ENCODE measurements at regions not wholly inside any gene's neighbourhood (a gene's known extent, or its start where the extent isn't known, plus 50 kb on each side); places are given as distances from the start of the nearest gene placed in this dataset.

DNA sequence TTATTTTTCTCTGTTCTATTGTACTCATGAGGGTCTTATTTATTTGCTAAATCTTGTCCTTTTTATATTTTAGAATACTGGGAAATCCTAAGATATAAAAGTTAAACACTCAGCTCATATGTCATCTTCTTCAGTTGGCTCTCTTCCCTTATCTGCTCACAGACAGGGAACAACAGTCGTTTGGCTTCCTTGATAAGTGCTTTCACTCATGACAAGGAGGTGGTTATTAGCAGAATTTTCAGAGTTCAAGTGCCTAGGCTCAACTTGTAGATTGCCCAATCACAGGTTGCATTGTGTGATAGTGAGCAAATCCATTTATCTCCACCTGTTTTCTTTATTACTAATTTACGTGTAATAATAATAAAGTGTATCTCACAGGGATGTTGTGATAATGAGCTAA lies 620.3 kb upstream of the PCDH20 start:
- no peaks in the 10 kb centered on the region for H3K27me3 ChIP-seq (ENCODE audit: low read depth)
- no peak overlapping the region for H3K4me3 ChIP-seq
- no peak overlapping the region for H3K27ac ChIP-seq
- H3K4me1 ChIP-seq: no peaks in the 10 kb centered on the region
- ATAC-seq (no peak), DNase-seq (no peak)
- H3K9me3 ChIP-seq: no peaks in the 10 kb centered on the region
- H3K36me3 ChIP-seq: no peaks in the 10 kb centered on the region
- TF ChIP-seq CTCF (IDR thresholded peaks at IDR 0.05): no peak
- intact Hi-C loops (cut with DNase I): no loop called here

- H3K27me3 ChIP-seq (ENCODE audit: low read depth): no peaks in the 10 kb centered on the region
- ATAC-seq: no peak
- no peak overlapping the region for H3K27ac ChIP-seq
- no peaks in the 10 kb centered on the region for H3K36me3 ChIP-seq
- no peak overlapping the region for H3K4me3 ChIP-seq
- no peak for TF ChIP-seq CTCF (IDR thresholded peaks at IDR 0.05)
- no peaks in the 10 kb centered on the region for H3K4me1 ChIP-seq
- no peaks in the 10 kb centered on the region for H3K9me3 ChIP-seq
- intact Hi-C loops (cut with DNase I): no loop called here
- no peak for DNase-seq
Measured at GRCh38 chr13:62033934-62034333, 618.3 kb upstream of the PCDH20 start.

GRCh38 chr13:62022369-62022768 lies 606.7 kb upstream of the PCDH20 start:
- Histone ChIP-seq H3K9me3 (no peaks in the 10 kb centered on the region), H3K27me3 (ENCODE audit: low read depth) (no peaks in the 10 kb centered on the region), H3K36me3 (no peaks in the 10 kb centered on the region), H3K4me1 (no peaks in the 10 kb centered on the region), H3K27ac (no peak overlapping the region), H3K4me3 (no peak overlapping the region)
- no peak for TF ChIP-seq CTCF (IDR thresholded peaks at IDR 0.05)
- DNase-seq: no peak
- ATAC-seq: no peak
- intact Hi-C loops (cut with DNase I): no loop called here

DNA sequence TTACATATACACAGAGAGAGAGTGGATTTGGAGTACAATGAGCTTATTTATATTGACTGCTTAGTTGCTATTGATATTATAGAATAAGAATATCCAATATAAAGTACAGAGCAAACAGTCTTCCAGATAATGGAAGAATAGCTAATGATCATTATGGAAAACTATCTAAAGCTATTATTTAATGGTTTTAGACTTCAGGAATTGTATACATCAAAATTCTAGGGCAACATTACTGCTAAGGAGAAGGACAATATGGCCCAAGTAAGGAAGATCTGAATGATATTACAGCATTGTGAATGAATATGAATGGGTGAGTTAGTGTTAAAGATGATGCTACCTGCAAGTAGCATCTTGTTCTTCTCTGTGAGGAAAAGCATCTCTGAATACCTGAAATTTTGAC lies 604.2 kb upstream of the PCDH20 start:
- Histone ChIP-seq H3K9me3 (no peaks in the 10 kb centered on the region), H3K4me1 (no peaks in the 10 kb centered on the region), H3K4me3 (no peak overlapping the region), H3K36me3 (no peaks in the 10 kb centered on the region), H3K27ac (no peak overlapping the region), H3K27me3 (ENCODE audit: low read depth) (no peaks in the 10 kb centered on the region)
- intact Hi-C loops (cut with DNase I): no loop called here
- TF ChIP-seq CTCF (IDR thresholded peaks at IDR 0.05): no peak
- DNase-seq (no peak), ATAC-seq (no peak)

DNA sequence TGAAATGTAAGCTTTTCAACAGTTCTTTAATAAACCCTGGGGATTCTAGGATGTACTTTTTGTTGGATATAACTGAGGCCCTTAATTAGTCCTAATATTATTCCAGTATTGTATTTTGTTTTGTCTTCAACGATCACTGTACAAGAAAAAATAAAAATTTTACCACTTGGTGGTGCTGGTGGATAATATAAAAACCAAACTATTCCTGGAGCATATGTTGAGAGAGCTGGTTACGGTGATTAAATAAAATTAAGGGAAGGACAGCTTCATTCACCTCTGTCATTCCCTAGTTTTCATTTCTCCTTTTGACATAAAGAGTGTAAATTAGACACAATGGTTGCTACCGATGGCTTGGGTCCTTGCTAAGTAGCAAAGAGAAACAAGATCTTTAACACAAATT lies 598.6 kb upstream of the PCDH20 start:
- no peak for DNase-seq
- Histone ChIP-seq H3K4me3 (no peak overlapping the region), H3K4me1 (no peaks in the 10 kb centered on the region), H3K27ac (no peak overlapping the region), H3K36me3 (no peaks in the 10 kb centered on the region), H3K27me3 (ENCODE audit: low read depth) (no peaks in the 10 kb centered on the region), H3K9me3 (no peaks in the 10 kb centered on the region)
- TF ChIP-seq CTCF (IDR thresholded peaks at IDR 0.05): no peak
- intact Hi-C loops (cut with DNase I): no loop called here
- no peak for ATAC-seq

GRCh38 chr13:62003452-62003851 lies 587.8 kb upstream of the PCDH20 start:
- intact Hi-C loops (cut with DNase I): no loop called here
- ATAC-seq (no peak), DNase-seq (no peak)
- H3K4me3 ChIP-seq: no peak overlapping the region
- no peak overlapping the region for H3K27ac ChIP-seq
- no peaks in the 10 kb centered on the region for H3K27me3 ChIP-seq (ENCODE audit: low read depth)
- no peaks in the 10 kb centered on the region for H3K36me3 ChIP-seq
- no peaks in the 10 kb centered on the region for H3K4me1 ChIP-seq
- TF ChIP-seq CTCF (IDR thresholded peaks at IDR 0.05): no peak
- no peaks in the 10 kb centered on the region for H3K9me3 ChIP-seq

Measured in lower lobe of right lung (tissue), 2 donors.